ENCODE measurements at regions not wholly inside any gene's neighbourhood (a gene's known extent, or its start where the extent isn't known, plus 50 kb on each side); places are given as distances from the start of the nearest gene placed in this dataset.

DNA sequence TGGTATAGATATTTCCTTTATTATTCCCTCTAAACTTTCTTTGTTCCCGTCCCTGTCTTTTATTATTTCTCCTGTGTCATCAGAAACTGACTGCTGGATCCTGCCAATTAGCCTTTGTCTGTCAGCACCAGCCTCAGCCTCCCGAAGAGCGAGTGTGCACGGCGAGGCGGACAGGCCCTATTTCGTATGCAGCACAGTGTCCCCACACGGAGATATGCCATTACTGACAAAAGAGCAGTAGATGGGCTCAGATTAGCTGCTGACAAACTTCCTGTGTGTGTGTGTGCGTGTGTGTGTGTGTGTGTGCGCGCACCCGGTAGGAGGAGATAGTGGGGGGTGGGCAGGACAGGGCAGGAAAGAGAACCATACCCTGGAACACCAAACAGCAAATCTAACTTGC is 99.5 kb upstream of the ZFP64 start:
- no peak for DNase-seq

DNA sequence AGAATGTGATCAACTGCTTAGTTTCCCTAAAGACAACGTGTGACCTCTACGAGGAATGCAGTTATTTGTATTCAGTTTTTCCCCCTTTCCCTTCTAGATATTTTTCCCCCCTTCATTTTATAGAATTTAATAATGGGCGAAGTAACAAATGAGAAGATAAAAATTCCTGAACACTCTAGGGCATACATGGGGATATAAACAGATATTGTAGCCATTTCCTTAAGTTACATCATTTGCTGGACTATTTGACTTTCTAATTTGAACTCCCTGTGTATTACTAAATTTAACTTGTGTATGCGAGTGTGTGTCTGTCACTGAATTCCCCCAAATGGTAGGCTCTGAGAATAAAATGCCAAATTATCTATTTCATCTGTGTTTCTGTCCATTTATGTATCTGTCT is 99.0 kb upstream of the ZFP64 start:
- no peak for DNase-seq

DNA sequence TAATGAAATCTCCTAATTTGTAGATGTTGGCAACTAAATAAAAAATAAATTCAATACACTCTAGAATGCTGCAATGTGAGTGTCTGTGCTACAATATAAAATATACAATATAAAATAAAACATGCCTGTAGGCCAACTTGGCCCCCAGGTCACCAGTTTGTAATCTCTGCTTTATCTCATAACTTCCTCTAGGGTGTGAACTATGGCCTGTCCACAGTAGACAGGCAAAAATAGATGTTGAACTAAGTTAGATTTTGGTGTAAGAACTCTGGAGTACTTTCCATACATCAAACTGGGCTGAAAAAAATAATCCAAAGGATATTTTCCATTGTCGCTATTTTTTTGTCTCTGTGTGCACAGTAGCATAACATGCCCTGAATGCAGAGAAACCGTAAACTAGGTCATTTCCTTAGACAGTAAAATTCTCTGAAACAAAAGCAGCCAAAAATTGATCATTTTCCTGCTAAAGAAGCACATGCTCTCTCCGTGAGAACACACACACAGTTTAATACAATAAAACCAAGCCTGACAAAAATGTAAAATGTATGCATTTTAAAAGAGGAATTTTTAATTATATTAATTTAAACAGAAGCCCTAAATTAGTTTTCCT is 98.5 kb upstream of the ZFP64 start:
- DNase-seq = no peak

DNA sequence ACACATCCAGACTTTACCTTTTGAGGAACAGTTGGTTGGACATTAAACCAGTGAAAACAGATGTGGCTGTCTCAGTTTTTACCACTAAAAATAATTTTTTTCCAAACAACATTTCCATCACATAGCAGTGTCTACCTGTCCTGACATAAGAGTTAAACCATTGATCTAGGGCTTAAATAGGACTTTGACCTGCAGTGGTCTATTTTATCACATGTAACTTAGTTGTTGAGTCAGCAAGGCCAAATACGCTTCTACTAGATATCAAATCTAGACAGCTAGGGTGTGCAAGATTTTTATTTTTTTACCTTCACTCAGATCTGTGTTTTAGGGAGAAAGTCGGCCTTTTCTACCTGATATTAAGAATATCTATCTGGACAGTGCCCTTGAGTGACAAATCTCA is 88.8 kb upstream of the ZFP64 start:
- no peak for DNase-seq

DNA sequence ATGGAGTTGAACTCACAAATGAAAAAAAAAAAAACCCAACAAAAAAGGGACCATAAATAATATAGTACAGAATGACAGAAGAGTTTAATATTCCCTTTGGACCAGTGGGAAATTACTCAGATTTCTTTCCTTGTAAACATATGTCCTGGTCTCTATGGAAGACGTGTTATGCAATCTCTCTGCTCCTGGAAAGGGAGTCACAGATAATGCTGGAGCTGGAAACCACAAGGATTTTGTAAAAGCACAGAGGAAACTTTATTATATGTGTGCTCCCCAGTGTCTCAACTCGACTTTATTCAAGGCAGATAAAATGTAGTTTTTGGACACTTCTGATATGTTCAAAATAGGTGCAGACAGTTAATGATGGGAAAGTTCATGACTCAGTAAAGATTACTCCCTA is 88.1 kb upstream of the ZFP64 start:
- no peak for DNase-seq

DNA sequence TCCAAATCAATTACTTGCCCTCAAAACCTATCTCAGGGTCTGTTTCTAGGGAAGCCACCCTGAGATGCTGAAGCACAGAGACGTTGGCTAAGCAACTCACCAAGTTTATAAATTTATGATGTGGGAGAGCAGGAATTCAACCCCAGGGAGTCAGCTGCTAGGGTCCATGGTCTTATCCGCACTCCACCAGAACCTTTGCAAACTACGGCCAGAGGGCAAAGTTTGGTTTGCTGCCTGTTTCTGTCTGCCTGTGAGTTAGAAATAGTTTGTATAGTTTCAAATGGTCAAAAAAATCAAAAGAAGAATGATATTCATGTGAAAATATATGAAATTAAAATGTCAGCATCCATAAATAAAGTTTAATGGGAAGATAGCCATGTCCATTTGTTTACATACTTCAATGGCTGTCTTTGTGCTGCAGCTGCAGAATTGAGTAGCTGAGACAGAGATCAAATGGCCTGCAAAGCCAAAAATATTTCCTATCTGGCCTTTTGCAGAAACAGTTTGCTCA is 83.7 kb upstream of the ZFP64 start:
- DNase-seq = no peak

DNA sequence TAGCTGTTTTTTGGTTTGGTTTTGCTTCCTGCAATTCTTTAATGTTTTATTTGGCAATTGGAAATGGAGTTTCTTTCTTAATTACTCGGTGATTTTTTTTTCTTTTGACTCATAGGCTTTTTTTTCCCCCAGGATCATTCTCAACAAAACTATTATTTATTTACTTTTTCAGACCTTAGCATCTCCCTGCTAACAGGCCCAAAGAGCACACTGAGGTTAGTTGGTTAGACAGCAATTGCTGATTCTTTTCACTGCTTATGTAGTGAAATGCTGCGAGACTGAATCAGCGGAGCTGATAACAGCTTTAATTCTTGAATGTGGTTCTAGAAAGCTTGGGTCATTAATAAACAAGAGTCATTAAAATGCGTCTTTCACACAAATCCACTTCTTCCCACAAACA is 79.1 kb upstream of the ZFP64 start:
- no peak for DNase-seq

DNA sequence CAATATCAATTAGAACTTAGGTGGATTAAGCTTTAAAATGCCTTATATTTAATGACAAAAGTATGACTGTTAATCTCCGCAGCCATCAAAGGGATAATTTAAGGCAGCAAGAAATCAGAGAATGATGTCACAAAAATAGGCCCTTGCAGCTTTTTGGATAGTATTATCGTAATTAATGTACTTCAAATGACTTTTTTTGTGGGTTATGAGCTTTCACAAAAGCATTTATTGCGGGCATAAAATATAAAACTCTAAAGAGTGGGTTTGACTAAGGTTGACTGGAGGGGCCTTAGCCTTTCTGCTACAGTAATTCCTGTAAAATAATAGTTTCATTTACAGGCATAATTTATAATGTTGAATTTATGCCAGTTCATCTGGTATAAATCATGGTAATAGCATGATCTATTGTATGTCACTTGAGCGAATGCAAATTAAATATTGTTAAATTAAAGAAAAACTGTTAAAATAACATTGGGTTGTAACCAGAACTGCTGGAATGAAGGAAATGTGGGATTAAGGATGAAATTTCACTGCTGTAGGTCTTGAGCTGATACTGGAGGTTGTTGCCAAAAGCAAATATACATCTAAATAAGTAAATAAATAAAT is 78.5 kb upstream of the ZFP64 start:
- no peak for DNase-seq

DNA sequence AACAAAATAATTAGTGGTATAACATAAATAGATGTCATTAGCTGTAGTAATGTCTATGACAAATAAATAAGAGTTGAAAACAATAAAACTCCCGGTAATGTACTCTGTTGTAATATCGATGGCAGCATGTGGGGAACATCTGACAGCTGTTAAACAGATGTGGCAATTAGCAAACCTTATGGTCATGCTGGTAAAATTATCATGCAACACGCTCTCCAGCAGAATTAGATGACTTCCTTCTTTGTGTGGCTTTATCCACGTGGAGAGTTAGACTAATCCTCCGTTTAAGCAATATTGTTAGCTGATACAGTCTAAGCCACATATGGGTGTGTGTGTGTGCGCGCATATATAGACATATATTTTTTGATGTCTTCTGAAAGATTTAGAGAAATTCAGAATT is 77.7 kb upstream of the ZFP64 start:
- DNase-seq = no peak

DNA sequence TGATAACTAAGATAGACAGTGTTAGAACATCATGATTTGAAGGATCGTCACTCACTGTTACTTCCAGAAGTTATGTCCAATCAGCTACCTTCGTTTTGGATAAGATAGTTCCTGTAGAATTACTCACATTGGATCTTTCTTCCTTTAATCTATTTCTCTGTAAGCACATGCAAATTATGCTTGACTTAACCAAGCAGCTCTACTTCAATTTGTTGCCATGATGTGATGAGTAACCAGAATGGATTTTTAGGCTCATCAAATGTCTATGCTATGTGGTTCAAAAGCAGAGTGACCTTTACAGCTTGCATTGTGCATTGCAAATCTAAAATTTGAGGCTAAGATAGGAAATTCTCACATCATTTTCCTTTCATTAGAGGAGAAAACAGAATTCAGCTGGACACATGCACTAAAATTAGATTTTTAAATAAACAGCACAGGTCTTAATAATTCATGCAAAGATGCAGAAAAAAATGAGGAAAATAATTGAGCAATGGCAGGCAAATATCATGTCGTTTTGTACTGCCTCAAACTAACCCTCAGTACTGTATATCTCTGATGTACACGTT is 76.7 kb upstream of the ZFP64 start:
- DNase-seq = no peak

DNA sequence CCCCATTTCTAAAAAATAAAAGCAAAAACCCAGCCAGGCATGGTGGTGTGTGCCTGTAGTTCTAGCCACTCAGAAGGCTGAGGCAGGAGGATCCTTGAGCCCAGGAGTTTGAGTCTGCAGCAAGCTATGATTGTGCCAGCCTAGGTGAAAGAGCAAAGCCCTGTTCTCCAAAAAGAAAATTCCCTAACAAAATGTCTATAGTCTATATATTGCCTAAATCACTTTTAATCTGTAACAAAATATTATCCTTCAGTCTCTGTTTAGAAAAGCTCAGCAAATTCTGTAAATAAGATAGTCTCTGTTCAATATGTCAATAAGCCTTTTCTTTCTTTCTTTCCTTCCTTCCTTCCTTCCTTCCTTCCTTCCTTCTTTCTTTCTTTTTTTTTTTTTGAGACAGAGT is 75.8 kb upstream of the ZFP64 start:
- no peak for DNase-seq

DNA sequence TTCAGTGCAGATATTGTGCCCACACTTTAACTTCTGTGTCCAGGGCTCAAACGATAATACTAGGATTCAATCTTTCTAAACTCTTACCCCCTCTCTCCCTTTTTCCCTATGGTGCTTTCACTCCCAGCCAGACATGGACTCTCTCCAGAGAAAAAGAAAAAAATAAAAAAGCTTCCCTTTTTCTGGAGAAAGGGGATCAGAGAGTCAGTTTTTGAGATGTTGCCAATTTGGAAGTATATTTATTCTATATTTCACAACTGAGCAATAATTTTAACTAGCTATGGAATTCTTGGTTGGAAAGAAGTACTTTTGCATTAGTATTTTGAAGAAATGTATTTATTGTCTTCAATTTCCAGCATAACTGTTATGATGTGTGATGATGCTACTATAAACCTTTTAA is 72.2 kb upstream of the ZFP64 start:
- DNase-seq = no peak

DNA sequence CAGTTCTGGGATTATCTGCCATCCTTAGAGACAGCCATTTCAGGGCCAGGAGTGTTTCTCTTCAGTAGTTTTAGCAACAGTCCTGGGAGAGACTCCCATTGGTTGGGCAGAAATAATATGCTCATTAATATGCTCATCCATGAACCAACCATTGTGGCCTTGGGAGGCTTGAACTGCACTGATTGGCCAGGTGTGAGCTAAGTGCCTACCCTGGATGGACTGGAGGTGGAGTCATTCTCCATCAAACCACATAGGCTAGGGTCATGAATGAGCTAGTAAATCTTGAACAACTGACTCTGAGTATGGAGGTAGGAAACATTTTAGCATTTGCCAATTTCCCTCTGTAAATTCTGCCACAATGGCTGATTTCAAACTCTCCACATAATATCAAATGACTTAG is 70.2 kb upstream of the ZFP64 start:
- no peak for DNase-seq

DNA sequence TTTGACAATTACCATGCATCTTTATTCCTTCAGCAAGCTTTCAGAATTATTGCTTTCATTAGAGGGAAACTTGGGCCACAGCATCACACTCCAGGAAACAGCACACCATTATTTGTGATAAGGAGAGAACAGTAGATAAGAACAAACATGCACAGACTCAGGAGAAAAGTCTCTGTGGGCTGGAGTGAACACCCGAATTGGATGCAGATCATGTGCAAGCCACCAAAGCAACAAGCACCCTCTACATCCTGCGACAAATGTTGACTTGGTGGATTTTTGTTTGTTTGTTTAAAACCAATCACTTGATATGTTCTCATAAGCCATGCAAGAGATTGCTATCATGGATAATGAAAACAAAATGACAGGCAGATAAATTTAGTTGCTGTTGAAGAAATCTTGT is 67.7 kb upstream of the ZFP64 start:
- DNase-seq = no peak

DNA sequence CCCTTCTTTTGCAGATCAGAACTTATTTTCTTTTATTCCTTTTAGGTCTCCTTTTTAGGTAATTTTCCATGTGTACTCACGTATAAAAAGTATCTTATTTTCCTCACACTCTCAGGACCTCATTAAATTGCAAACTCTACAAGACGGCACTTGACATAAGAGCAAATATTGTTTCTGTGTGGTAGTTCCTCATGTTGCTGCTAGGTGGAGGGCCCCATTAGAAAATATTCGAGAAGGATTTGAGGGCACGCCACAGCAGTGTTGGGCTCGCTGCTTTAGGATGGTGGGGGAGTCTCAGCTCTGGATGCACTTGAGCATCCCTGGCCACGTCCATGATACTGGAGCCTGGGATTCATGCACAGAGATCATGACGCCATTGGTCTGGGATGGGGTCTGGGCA is 64.9 kb upstream of the ZFP64 start:
- no peak for DNase-seq

DNA sequence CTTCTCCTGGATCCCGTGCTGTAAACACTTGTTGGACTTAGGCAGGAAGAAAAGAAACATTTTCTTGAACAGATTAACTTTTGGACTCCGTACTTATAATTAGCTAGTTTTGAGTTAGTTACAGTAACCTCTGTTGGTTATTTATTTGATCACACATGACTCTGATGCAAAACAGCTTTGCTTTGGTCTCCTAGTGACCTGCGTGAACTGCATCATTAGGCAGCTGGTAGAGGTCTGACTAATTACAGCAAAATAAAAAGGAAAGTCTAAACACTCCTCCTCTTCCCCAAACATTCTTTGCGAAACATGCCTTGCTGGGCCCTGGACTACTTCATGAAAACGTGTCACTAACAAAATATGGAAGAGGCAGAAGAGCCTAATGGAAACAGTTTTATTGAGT is 61.1 kb upstream of the ZFP64 start:
- DNase-seq = no peak

DNA sequence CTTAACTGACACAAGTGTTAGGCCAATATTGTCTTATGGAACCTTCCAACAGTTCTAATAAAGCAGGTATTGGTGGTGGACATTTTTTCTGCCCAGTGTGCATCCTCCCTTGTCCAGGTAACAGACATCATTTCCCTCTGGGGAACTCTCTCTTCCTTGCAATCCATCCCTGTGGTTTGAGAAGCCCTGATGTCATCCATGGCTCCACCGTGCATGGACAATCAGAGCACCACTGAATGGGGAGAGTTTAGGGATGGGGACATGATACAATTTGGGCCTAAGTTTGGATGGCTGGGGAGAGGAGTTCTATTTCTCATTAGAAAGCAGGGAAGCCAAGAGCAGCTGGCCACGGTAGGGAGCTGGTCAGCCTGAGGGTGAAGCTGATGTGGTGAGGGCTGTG is 60.2 kb upstream of the ZFP64 start:
- DNase-seq = no peak

DNA sequence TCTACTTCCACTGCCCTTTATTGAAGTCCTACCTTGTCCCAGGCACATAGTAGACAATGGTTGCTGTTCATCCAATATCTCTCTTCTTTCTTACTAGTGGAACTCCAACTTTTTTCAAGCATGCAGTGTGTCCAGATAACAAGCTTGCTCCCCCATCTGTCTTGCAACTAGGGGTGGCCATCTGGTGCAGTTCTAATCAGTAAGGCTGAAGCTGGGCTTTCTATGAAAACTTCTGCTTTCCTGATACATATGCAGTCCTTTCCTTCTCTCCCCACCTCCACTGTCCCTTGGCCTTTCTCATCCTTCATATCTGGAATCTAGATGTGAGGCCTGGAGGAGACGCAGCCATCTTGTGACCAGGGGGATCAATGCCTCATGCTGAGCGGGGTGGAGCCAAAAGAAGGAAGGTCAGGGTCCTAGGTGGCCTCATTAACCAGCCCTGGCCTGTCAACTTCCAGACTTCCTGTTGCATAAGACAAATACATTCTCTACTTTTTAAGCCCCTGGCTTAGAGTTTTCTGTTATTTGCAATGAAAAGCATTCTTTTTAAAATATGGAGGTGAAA is 59.6 kb upstream of the ZFP64 start:
- DNase-seq = no peak

DNA sequence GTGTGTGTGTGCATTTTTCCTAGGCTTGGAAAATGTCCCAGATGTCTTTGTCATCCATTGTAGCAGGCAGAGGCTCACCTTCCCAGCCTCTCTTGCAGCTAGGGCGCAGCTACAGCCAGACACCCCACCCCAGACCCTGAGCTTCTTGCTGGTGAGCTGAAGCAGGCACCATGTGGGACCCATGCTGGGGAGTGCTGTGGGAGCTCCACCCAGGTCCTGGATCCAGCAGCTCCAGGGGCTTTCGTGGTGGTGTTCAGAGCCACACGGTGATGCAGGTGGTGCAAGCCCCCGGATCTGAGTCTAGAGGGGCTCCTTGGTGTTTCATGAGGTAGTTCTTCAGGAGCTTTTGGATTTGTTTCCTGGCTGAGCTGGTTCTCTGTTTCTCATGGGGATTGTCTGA is 56.0 kb upstream of the ZFP64 start:
- no peak for DNase-seq

DNA sequence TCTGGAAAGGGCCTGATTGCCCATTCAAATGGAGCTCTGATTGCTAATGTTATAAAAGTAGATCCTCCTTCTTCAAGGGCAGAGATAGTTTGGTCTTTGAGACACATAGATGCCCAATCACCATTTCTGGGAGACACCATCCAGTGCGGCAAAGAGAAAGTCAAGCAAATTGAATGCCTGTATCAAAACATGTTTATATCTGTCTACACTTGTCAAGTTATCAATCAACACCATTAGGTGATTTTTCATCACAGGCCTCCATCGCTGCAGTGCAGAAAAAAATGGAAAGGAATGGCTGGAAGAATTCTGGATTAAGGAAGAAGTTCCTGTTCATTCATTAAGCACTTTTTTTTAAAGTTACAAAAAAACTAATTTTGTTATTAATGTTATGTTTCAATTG is 54.8 kb upstream of the ZFP64 start:
- DNase-seq = no peak

DNA sequence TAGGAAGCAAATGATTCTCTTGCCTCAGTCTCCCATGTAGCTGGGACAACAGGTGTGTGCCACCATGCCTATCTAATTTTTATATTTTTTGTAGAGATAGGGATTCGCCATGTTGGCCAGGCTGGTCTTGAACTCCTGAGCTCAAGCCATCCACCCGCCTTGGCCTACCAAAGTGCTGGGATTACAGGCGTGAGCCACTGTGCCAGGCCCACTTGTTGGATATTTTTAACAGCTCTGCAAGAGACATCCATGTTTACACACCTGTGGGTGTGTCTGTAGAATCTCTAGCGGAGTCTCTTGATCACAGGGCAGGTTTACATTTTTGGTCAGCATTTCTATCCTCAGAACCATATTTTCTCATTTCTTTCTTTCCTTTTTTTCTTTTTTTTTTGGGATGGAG is 53.1 kb upstream of the ZFP64 start:
- no peak for DNase-seq

DNA sequence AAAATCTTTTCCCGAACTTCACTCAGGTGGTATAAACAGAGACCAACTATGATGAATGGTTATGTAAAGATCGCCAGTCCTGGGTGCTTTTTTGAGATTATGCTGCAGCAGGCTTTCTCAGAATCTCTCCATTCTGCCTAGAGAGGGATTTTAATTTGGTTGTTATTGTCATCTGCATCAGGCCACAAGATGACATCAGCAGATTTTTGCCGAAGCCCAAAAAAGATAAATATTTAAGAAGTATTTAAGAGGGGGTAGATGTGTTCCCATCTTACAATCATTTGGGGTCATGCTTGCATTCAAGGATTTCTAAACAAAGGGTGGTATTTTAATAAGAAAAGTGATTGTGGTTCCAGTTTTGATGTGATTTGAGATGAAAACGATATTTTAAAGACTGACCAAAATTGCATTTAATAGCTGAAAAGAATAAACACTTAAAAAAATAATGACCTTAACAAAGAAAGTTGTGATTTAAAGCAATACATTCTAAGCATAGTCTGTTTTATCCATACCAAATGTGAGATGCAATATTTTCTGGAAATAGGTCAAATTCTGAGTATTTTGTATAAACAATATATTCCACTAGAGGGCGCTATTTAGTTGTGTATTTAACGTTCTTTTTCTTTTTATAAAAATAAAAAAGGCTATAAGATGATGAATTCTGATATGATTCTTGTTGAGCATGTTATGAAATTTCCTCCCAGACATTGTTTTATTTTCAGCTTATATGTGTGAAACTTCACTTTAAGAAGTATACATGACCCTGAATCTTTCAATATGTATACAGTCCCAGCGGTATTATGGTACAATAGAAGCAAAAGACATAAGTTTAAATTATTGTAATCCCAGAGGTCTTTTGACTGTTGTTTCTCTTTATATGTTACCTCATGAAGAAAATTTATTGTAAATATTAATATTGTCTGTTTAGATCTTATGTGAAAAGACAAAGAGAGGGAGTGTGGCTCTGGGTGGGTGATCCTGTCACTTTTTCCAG is 51.0 kb upstream of the ZFP64 start:
- DNase-seq = no peak
